GM18858 (cell line): ENCODE measurements at regions not wholly inside any gene's neighbourhood (a gene's known extent, or its start where the extent isn't known, plus 50 kb on each side); places are given as distances from the start of the nearest gene placed in this dataset.

ENCODE experiments used
- ATAC-seq: cut with Tn5 transposase; IDR thresholded peaks from one replicate; pipeline ENCODE4 v1.9.1; 2021; ENCODE audit not compliant: unreplicated experiment

DNA sequence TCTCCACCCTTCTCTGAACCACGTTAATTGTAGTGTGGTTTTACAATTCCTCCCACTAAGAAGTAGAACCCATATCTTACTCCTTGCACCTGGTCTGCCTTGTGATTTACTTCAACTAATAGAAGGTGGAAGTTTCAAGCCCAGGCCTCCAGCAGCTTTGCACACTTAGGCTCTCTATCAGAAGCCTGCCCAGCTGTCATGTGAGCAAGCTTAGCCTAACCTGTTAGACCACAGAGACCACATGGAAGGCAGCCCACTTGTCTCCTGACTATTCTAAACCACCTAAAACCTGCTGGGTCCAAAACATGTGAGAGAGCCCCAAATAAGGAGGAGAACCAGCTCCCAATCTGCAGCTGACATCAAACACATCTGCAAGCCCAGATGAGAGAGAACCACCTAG is 127.6 kb upstream of the BTBD3 start:
- no peak for ATAC-seq

DNA sequence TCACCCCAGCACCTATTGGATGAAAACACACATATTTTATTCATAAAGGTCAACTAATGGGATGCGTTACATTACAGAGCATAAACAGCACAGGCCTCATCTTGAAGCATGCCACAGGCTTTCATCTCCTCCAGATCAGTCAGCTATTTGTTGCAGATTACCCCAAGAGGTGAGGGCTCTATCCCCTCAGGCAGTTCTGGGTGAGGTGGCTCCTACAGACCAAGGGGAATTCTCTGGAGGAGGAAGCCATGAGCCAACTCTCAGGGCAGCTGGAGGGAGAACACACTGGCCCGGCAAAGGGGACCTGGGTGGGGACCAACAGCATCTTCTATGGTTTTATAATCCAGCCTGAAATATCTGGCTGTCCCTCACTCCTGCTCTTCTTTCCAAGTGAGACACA is 126.4 kb upstream of the BTBD3 start:
- no peak for ATAC-seq

DNA sequence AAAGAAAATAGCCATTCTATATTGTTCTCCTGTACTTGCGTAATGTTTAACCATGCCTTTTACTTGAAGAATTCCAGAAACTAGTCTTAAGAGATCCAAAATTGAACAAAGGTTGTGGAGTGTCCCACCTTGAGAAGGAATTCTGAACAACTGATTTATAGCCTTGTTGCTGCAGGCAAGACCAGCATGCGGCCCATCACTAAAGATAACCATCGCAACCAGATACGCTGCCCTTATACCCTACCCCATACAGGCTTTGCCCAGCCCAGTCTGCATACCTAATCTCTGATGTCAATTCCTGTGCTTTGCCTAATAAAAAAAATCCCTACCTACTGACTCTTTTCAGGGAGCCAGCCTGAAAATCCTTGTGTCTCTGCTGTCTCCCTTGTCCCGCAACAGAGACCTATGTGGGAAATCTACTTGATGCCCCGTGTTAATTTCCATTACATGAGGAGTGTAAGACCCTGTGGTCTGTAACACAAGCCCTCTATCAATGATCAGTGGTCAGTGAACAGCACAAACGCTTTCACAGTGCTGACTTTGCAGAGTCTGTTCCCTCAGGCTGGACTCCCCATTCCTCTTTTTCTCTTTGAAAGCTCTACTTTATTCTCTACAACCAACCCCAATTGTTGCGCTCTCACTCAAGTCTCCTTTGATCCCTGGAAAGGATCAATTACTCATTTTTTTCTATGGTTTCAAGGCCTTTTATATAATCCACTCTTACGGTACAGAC is 125.7 kb upstream of the BTBD3 start:
- ATAC-seq, result no peak

DNA sequence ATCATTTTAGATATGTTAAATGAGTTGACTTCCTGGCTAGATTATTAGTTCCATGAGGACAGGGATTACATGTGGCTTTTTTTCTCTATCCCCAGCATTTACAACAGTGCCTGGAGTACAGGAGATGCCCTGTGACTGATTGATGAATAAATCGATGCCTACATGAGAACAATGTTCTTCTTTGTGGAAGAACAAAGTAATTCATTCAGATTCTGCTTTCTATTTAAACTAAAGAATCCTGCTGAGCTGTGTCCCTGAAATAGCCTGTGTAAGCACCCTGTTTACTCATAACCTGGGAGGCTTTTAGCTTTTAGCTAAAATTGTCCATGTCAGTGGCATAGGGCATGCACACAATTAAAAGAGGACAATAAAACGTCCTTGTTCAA is 125.1 kb upstream of the BTBD3 start:
- ATAC-seq, result no peak

DNA sequence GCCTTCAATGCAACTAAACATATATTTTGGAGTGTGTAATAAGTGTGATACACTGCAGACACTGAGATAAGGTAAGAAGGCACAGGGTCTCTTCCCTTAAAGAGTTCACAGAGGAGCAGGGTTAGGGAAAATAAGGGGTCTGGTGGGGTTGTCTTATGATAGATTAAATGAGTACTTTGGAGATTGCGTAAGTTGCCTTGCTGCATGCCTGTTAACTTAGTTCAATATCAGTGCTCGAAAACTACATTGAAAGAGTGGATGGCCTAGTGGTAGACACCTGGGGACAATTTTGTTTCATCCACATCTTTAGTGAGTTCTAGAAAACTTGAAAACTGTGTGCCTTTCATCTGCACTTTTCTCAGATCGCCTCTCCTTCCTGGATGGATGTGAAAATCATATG is 123.2 kb upstream of the BTBD3 start:
- ATAC-seq, result no peak

DNA sequence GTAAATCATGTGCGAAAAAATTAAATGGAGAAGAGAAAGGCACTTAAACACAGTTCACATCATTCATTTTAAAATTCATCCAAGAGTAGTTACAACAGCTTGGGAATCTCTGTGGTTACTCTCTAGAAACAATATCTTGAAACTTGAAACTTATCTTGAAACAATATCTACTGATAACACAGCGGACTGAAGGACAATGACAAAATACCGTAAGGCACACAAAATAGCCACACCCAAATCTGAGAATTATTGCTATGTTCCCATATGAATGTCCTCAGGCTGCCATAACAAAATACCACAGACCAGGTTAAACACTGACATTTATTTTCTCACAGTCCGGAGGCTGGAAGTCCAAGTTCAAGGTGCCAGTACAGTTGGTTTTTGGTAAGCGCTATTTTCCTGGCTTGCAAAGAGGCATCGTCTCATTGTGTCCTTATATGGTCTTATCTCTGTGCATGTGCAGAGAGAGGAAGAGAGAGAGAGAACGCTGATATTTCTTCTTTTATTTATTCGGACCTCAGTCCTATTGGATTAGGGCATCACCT is 122.5 kb upstream of the BTBD3 start:
- no peak for ATAC-seq

DNA sequence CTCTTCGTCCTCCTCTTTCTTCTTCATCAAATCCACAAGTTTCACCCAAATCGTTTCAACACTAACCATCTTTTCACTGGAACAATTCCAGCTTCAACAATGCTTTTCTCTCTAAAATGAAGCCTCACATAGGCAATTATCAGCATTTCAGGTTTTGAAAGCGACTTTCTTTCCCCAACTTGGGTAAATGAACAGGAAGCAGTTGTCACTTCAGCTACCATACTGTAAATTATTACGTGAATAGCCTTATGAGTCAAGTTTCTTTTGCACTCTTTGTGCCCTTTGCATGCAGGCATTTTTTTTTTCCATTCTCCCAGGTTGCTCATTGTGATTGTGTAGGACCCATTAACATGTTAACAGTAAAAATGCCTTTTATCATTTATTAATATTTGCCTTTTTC is 121.7 kb upstream of the BTBD3 start:
- ATAC-seq, result no peak

DNA sequence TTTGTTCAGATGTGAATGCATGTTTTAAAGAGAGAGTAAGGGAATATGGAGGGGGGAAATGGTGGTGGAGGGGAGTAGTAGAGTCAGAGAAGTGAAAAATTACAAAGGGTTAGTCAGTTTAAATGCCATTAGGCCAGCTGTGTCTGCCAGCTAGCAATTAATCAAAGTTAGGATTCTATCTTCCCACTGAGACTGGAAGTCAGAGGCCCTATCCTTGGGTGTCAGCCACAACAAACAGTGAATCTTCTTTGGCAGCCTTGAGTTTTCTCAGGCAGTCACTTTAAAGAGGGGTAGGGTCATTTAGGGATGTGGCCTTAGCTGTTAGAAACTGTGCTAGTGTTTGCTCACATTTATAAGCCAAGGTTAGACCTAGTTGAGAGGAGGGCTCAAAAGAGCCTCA is 120.5 kb upstream of the BTBD3 start:
- no peak for ATAC-seq

DNA sequence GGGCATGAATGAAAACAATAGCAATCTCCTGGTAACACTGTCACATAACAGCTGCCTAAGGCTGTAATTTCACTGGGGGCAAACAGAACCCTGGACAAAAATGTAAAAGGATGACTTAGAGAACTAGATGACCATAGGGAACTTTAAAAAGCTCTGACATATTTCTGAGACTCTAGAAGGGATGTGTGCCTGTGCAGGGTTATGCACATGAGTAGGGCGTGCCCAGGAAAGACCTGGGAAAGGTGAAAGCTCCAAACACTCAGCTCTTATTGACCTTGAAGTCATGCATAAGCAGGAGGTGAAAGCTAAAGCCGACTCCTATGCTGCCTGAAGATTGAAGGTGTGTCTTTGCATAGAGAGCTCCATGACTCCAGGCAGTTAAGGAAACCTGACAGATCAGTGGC is 118.4 kb upstream of the BTBD3 start:
- ATAC-seq, result no peak

DNA sequence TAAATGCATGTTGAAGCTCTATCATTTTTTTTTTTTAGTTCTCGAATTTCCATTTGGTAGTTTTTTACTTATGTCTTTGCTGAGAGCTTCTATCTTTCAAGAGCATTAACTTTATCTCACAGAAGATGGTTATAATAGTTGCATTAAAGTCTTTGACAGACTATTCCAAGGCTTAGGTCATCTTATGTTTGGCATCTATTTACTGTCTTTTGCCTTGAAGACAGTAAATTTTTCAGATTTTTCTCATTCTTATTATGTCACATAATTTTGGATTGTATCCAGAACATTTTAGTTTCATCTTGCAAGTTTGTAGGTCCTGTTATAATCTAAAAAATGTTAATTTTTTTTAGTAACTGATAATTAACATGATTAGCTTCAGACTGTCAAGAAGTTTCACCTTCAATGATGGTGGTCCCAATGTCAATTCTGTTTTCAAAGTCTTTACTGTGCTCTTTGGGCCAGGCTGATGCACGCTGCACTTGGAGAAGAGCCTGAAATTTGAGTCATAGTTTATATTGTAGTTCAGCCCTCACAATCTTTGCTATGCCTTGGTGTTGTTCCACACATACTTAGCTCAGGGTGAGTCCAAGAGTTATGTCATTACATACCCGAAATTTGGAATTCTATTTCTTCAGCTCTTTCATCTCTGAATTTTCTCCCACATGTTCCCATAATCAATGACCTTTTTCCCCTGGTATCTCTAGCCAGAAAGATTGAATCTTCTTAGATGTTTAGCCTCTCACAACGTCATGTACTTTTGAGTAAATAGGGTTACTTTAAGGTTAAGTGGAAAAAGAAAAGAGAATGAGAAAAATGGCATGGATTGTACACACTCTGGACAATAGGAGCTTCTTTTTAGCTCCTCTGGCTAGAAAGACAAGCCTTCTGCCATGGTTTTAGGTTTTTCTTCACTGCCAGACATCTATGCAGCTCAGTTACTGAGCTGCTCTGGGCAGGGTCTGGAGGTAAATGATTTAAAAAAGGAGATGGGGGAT is 110.3 kb upstream of the BTBD3 start:
- ATAC-seq, result no peak

DNA sequence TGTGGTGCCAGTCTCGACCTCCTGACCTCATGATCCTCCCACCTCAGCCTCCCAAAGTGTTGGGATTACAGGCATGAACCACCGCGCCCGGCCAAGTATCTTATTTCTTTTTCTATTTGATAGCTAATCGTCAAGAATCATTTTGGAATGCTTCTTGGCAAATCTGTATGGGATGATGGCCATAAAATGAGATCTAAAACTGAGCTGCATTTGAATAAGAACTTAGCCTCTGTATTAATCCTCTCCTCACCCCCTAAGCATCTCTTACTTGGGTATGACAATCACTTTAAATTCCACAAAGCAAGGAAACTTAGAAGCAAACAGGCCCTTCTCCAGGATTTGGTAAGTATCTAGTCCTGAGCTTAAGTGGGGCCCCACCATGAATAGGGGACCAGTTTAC is 108.9 kb upstream of the BTBD3 start:
- ATAC-seq, result no peak

DNA sequence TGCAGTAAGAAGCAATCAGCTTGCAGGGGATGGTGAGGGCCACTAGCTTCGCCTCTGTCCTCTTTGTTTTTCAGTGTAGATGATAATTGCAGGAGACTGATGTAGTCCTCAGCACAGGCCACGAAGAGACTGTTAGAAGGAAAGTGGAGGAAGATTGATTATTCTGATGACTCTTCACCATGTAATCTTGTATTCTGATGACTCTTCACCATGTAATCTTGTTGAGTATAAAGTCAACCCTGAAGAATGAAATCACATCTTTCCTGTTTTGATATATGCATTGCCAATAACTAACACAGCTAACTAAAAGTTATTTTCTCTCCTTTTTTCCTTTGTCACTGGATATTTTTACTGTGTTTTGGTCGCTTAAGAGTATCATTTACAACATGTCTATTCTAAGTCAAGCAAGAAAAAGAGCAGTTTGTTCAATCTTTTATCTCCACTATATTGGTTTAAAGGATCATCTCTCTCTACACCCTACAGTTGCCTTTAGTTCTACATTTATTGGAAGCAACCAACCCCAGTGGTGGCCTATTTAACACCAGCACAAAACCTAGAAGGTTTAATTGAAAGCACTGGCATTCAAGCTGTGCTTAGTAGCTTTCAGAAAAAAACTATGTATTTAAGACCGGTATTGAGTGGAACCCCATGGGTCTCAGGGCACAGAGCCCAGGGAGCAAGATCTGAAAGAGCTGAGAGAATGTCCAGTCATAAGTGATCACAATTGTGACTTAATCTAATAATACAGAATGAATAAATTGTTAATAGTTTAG is 107.2 kb upstream of the BTBD3 start:
- ATAC-seq, result no peak

DNA sequence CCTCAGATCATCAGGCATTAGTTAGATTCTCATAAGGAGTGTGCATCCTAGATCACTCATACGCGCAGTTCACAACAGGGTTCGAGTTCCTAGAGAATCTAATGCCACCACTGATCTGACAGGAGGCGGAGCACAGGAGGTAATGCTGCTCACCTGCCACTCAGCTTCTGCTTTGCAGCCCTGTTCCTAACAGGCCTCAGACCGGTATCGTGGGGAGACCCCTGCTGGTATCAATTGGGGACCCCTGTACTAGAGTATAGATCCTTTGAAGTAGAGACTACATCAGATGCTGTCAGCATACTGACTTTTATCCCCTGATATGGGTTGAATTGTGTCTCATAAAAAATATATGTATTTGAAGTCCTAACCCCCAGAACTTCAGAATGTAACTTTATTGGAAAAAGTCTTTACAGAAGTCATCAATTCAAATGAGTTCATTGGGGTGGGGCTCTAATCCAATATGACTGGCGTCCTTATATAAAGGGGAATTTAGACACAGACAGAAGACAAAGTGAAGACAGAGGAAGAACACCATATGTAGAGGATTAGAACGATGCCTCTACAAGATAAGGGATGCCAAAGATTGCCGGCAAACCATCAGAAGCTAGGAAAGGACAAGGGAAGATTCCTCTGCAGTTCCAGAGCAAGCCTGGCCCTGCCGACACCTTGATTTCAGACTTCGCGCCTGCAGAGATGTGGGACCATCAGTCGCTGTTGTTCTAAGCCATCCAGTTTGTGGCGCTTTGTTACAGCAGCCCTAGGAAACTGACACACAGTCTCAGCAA is 104.4 kb upstream of the BTBD3 start:
- no peak for ATAC-seq

DNA sequence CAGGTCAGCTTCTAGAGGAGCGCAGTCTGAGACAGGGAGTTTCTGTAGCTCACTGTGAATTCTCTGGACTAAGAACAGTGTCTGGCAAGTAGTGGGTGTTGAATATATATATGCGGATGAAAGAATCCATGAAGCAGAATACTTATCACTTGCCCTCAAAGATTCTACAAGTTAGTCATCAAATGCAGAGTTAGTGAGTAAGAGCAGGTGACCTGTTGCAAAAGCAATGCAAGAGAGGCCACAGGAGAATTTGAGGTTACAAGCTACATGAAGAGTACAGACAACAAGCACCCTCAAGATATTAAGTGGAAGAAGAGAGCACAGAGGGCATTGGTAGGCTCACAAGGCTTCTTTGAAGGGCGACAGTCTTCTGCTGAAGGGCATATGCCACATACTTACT is 103.4 kb upstream of the BTBD3 start:
- no peak for ATAC-seq

DNA sequence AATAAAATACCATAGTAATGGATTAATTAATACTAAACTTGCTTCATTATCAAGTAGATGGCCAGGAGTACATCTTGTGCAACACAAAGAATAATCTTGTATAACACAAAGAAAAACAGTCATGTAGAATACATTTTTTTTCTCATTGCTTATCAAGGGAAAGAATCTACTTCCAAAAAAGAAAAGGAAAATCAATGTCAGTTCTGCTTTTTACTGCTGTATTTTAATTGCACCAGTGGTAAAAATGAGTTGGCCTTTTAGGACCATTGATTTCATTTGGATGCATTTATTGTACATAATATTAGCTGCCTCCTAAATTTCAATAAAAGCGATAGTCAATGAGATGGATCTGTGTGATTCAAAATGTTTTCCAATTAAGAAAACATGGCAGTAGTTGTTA is 96.9 kb upstream of the BTBD3 start:
- ATAC-seq, result no peak

DNA sequence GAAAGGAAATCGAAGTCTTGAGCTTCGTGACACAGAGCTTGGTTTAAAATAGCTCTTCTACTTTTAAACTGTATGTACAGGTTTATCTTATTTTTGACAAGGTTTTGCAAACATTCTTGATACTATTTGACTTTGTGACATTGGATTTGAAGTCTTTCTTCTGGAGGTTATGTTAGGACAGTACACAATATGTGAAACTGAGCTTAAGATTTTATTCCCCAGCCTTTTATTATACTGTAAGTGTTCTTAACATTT is 95.2 kb upstream of the BTBD3 start:
- ATAC-seq, result no peak

DNA sequence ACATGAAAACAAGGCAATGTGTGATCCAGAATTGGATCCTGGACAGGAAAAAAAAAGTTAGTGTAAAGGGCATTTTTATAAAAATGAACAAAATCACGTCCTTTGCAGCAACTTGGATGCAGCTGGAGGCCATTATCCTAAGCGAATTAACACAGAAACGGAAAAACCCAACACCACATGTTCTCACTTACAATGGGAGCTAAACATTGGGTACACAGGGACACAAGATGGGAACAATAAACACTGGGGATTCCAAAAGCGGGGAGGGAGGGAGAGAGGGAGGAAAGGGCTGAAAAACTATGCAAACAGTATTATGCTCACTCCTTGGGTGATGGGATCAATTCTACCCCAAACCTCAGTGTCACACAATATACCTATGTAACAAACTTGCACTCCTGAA is 91.4 kb upstream of the BTBD3 start:
- no peak for ATAC-seq

DNA sequence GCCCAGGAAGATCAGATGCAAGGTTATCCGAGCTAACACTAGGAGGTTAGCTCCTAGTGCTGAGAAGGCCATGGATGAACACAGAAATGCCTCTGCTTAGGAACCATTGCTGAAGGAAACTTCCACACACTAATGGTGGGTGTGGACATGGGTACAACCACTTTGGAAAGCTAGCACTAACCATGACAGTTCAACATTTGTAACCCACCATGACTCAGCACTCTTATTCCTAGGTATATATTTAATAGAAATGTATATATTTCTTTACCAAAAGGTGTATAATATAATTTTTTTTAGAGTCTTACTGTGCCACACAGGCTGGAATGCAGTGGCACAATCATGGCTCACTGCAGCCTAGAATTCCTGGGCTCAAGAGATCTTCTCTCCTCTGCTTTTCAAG is 85.3 kb upstream of the BTBD3 start:
- ATAC-seq, result no peak

DNA sequence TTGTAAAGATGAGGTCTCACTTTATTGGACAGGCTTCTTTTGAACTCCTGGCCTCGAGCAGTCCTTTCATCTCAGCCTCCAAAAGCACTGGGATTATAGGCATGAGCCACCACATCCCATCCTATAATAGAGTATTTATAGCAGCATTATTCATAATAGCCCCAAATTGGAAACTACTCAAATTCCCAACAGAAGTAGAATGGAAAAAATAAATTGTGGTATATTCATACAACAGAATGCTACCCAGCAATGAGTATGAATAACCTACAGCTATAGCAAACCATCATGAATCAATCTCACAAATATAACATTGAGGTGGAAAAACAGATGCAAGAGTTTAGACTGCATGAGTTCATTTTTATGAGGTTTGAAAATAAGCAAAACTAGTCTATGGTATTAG is 84.8 kb upstream of the BTBD3 start:
- ATAC-seq, result no peak

DNA sequence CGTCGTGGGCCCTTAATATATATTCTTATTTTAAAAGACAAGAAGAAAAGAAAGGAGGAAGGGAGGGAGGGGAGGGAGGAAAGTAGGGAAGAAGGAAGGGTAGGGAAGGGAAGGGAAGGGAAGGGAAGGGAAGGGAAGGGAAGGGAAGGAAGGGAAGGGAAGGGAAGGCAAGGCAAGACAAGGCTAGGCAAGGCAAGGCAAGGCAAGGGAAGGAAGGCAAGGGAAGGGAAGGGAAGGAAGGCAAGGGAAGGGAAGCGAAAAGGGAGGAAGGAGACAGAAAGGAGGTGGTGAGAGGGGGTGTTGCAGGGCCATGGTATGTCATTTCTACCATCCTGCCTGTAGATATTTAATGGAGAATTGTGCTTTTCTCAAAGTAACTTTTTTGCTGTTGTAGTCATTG is 83.9 kb upstream of the BTBD3 start:
- ATAC-seq, result no peak

DNA sequence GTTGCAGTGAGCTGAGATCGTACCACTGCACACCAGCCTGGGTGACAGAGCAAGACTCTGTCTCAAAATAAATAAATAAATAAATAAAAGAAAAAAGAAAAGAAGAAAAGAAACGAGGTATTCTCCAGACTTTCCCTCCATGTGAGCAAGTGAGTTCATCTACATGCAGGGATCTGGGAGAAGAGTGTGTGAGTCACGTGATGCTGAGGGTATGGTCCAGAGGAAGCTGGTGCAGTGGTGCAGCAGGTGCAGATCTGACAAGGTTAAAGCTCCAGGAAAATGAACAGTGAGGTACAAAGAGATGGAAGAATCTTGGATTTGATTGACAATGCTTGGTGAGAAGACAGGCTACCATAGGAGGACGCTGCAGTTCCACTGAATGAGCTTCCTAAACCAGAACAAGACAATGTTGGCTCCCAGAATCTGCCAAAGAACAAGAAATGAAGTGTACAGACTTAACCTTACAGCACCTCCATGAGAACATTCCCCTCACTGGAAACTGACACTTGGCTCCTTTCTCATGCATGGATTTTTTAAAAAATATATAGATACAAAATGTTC is 79.5 kb upstream of the BTBD3 start:
- no peak for ATAC-seq
